B cell (primary cell): ENCODE measurements at regions not wholly inside any gene's neighbourhood (a gene's known extent, or its start where the extent isn't known, plus 50 kb on each side); places are given as distances from the start of the nearest gene placed in this dataset.

Source experiments
- EZH2 ChIP-seq: IDR thresholded peaks from 2 replicates; pipeline ENCODE4 v1.6.1; 2012; ENCODE audit warnings: borderline replicate concordance, low read depth, mild to moderate bottlenecking, moderate library complexity, low read length; ENCODE audit not compliant: insufficient read depth, poor library complexity, severe bottlenecking
- TF ChIP-seq, protein P1 (sequence below): fragments of 200-600 bp; IDR thresholded peaks from one replicate; pipeline ENCODE4 v1.8.0; 2022; ENCODE audit warnings: antibody characterized with exemption, mild to moderate bottlenecking

DNA sequence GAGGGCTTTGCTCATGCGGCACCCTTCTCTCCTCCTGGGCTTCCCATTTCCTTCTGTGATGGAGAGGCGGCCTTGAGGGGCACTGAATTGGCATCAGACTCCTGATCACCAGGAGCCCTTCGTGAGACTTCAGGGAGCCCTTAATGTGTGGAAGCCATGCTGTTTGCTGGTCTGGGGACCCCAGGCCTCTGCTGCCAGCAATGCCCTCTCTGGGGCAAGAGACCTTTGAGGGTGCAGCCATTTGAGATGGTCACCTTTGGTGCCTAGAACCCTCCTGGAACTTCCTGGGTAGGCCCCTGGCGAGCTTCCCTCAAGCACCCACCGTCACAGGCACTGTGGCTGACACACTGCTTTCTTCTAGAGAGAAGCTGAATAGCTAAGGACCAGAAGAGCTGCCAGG, 338.7 kb upstream of the IRX4 start:
- TF ChIP-seq, protein P1, sequence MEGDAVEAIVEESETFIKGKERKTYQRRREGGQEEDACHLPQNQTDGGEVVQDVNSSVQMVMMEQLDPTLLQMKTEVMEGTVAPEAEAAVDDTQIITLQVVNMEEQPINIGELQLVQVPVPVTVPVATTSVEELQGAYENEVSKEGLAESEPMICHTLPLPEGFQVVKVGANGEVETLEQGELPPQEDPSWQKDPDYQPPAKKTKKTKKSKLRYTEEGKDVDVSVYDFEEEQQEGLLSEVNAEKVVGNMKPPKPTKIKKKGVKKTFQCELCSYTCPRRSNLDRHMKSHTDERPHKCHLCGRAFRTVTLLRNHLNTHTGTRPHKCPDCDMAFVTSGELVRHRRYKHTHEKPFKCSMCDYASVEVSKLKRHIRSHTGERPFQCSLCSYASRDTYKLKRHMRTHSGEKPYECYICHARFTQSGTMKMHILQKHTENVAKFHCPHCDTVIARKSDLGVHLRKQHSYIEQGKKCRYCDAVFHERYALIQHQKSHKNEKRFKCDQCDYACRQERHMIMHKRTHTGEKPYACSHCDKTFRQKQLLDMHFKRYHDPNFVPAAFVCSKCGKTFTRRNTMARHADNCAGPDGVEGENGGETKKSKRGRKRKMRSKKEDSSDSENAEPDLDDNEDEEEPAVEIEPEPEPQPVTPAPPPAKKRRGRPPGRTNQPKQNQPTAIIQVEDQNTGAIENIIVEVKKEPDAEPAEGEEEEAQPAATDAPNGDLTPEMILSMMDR = no peak
- TF ChIP-seq EZH2 = no peak
